ENCODE measurements at regions not wholly inside any gene's neighbourhood (a gene's known extent, or its start where the extent isn't known, plus 50 kb on each side); places are given as distances from the start of the nearest gene placed in this dataset.

DNA sequence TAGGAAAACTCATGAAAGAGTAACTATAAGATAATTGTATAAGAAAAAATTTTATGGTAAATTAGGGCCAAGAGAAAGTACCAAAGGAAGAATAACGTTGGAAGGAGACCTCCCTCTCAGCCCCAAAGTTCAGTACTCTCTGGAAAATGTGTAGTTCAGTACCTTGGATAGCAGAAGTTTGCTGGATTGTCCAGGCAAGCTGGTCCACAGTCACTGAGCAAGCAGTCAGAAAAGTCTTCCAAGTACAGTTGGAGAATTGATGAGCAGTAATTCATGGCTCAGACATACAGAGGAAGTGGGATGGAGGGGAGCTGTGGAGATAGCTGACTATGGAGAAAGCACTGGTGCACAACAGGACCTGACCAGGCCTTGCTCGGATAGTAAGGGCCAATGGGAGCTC lies 598.2 kb upstream of the NDST4 start:
- H3K4me1 ChIP-seq (ENCODE audit: control insufficient read depth in 2 of 2, insufficient read depth in 1 of 2, low read depth in 1 of 2, low read length in 2 of 2), result no peaks in the 10 kb centered on the region
- H3K27me3 ChIP-seq (ENCODE audit: control insufficient read depth in 3 of 3, insufficient read depth in 3 of 3, low read depth in 1 of 3, low read length in 3 of 3), result no peaks in the 10 kb centered on the region
- H3K27ac ChIP-seq (replicated peaks; ENCODE audit: low read length), result no peak overlapping the region
- H3K9ac ChIP-seq (ENCODE audit: low read depth, low read length, poor library complexity), result no peak overlapping the region
- H4K91ac ChIP-seq (ENCODE audit: low read depth, low read length, poor library complexity), result no peak overlapping the region
- no peak overlapping the region for H3K23ac ChIP-seq (ENCODE audit: low read depth, low read length, poor library complexity)
- no peak overlapping the region for H3K14ac ChIP-seq (ENCODE audit: low read length)
- H3K4ac ChIP-seq (ENCODE audit: low read length), result no peak overlapping the region
- no peaks in the 10 kb centered on the region for H3K79me1 ChIP-seq (ENCODE audit: low read depth, low read length)
- H3K9me3 ChIP-seq (replicated peaks in 1 of 2; ENCODE audit: control insufficient read depth in 2 of 2, insufficient read depth in 1 of 2, low read depth in 1 of 2, low read length in 2 of 2), result no peaks in the 10 kb centered on the region
- DNase-seq (ENCODE audit: low spot score), result peak; percentile 14
- no peak overlapping the region for H2BK5ac ChIP-seq (ENCODE audit: low read length)
- H4K8ac ChIP-seq (ENCODE audit: low read depth, low read length), result no peak overlapping the region
- H2BK15ac ChIP-seq (ENCODE audit: low read length), result no peak overlapping the region
- no peak overlapping the region for H2AK5ac ChIP-seq (ENCODE audit: low read depth, low read length)
- no CpG with 5 or more reads among the region's 2 CpGs for WGBS, 2 donors (ENCODE audit: extremely low coverage in 2 of 2, insufficient read length in 2 of 2, insufficient replicate concordance in 1 of 2)
- H2AFZ ChIP-seq (ENCODE audit: low read length), result no peak overlapping the region
- H2BK12ac ChIP-seq (ENCODE audit: low read length), result no peak overlapping the region
- no peaks in the 10 kb centered on the region for H3K36me3 ChIP-seq (replicated peaks in 1 of 2; ENCODE audit: control insufficient read depth in 2 of 2, insufficient read depth in 2 of 2, low read length in 2 of 2)
- no peak overlapping the region for H3K4me2 ChIP-seq (ENCODE audit: insufficient read depth, low read length, poor library complexity, severe bottlenecking)
- H2BK120ac ChIP-seq (ENCODE audit: low read depth, low read length), result no peak overlapping the region
- H3K4me3 ChIP-seq (ENCODE audit: low read length in 2 of 2), result no peak overlapping the region
- H3K18ac ChIP-seq (ENCODE audit: low read length), result no peak overlapping the region

DNA sequence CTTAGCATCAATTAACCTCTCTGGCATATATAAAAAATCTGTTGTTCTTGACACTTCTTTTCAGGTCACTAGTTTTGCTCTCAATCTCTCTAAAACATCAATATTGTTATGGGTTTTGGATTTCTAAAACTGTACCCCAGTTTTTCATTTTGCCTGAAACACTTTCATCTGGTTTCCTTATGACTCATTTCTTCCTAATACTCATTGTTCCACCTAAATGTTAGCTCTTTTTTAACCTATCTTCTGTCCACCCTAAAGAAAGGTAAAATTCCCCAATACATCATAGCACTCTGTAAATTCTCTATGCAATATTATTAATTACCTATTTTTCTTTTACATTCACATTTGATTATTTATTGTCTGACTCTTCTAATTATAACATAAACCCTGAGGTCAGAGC lies 575.5 kb upstream of the NDST4 start:
- Histone ChIP-seq H3K23ac (ENCODE audit: low read depth, low read length, poor library complexity) (no peak overlapping the region), H4K91ac (ENCODE audit: low read depth, low read length, poor library complexity) (no peak overlapping the region), H2BK5ac (ENCODE audit: low read length) (no peak overlapping the region), H3K27me3 (ENCODE audit: control insufficient read depth in 3 of 3, insufficient read depth in 3 of 3, low read depth in 1 of 3, low read length in 3 of 3) (no peaks in the 10 kb centered on the region), H2AK5ac (ENCODE audit: low read depth, low read length) (no peak overlapping the region), H3K9ac (ENCODE audit: low read depth, low read length, poor library complexity) (no peak overlapping the region), H3K14ac (ENCODE audit: low read length) (no peak overlapping the region), H3K9me3 (replicated peaks in 1 of 2; ENCODE audit: control insufficient read depth in 2 of 2, insufficient read depth in 1 of 2, low read depth in 1 of 2, low read length in 2 of 2) (no peaks in the 10 kb centered on the region), H3K79me1 (ENCODE audit: low read depth, low read length) (no peaks in the 10 kb centered on the region), H3K4me2 (ENCODE audit: insufficient read depth, low read length, poor library complexity, severe bottlenecking) (no peak overlapping the region), H2AFZ (ENCODE audit: low read length) (no peak overlapping the region), H3K36me3 (replicated peaks in 1 of 2; ENCODE audit: control insufficient read depth in 2 of 2, insufficient read depth in 2 of 2, low read length in 2 of 2) (no peaks in the 10 kb centered on the region), H3K4me1 (ENCODE audit: control insufficient read depth in 2 of 2, insufficient read depth in 1 of 2, low read depth in 1 of 2, low read length in 2 of 2) (no peaks in the 10 kb centered on the region), H3K18ac (ENCODE audit: low read length) (no peak overlapping the region), H4K8ac (ENCODE audit: low read depth, low read length) (no peak overlapping the region), H2BK15ac (ENCODE audit: low read length) (no peak overlapping the region), H3K4ac (ENCODE audit: low read length) (no peak overlapping the region), H3K4me3 (ENCODE audit: low read length in 2 of 2) (no peak overlapping the region), H2BK12ac (ENCODE audit: low read length) (no peak overlapping the region), H2BK120ac (ENCODE audit: low read depth, low read length) (no peak overlapping the region), H3K27ac (replicated peaks; ENCODE audit: low read length) (no peak overlapping the region)
- DNase-seq (ENCODE audit: low spot score), result no peak

DNA sequence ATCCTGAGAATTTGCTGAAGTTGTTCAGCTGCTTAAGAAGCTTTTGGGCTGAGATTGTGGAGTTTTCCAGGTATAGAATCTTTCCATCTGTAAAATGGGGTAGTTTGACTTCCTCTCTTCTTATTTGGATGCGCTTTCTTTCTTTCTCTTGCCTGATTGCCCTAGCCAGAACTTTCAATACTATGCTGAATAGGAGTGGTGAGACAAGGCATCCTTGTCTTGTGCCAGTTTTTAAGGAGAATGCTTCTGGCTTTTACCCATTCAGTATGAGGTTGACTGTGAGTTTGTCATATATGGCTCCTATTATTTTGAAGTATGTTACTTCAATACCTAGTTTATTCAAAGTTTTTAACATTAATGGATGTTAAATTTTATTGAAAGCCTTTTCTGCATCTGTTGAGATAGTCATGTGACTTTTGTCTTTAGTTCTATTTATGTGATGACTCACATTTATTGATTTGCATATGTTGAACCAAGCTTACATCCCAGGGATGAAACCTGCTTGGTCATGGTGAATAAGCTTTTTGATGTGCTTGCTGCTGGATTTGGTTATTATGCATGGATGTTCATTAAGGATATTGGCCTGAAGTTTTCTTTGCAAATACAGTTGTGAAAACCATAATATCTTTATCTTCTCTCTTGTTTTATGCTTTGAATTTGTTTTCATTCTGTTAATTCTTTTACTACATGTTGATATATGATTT lies 573.8 kb upstream of the NDST4 start:
- no peak overlapping the region for H3K9ac ChIP-seq (ENCODE audit: low read depth, low read length, poor library complexity)

DNA sequence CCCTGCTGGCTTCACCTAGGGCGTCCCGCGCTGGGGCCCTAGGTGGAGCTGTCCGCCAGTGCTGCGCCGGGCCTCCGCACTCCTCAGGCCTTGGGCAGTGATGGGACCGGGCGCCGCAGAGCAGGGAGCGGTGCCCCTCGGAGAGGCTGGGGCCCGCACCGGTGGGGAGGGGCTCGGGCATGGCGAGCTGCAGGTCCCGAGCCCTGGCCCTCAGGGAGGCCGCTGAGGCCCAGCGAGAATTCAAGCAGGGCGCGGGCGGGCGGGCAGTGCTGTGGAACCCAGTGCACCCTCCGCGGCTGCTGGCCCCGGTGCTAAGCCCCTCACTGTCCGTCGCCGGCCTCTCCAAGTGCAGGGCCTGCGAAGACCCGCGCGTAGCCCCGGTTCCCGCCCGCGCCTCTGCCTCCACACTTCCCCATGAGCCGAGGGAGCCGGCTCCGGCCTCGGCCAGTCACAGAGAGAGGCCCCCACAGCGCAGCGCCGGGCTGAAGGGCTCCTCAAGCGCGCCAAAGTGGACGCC lies 565.1 kb upstream of the NDST4 start:
- Histone ChIP-seq H3K4me2 (ENCODE audit: insufficient read depth, low read length, poor library complexity, severe bottlenecking) (no peak overlapping the region), H2BK15ac (ENCODE audit: low read length) (no peak overlapping the region), H3K27ac (replicated peaks; ENCODE audit: low read length) (no peak overlapping the region), H3K79me1 (ENCODE audit: low read depth, low read length) (peaks cover 2% of the 10 kb centered on the region), H4K8ac (ENCODE audit: low read depth, low read length) (no peak overlapping the region), H3K14ac (ENCODE audit: low read length) (no peak overlapping the region), H2AFZ (ENCODE audit: low read length) (no peak overlapping the region), H3K4ac (ENCODE audit: low read length) (no peak overlapping the region), H3K9ac (ENCODE audit: low read depth, low read length, poor library complexity) (no peak overlapping the region), H2AK5ac (ENCODE audit: low read depth, low read length) (no peak overlapping the region), H3K18ac (ENCODE audit: low read length) (no peak overlapping the region), H3K27me3 (ENCODE audit: control insufficient read depth in 3 of 3, insufficient read depth in 3 of 3, low read depth in 1 of 3, low read length in 3 of 3) (no peaks in the 10 kb centered on the region), H3K4me1 (ENCODE audit: control insufficient read depth in 2 of 2, insufficient read depth in 1 of 2, low read depth in 1 of 2, low read length in 2 of 2) (no peaks in the 10 kb centered on the region), H3K4me3 (ENCODE audit: low read length in 2 of 2) (no peak overlapping the region), H3K23ac (ENCODE audit: low read depth, low read length, poor library complexity) (no peak overlapping the region), H2BK5ac (ENCODE audit: low read length) (no peak overlapping the region), H2BK120ac (ENCODE audit: low read depth, low read length) (no peak overlapping the region), H2BK12ac (ENCODE audit: low read length) (no peak overlapping the region), H3K36me3 (replicated peaks in 1 of 2; ENCODE audit: control insufficient read depth in 2 of 2, insufficient read depth in 2 of 2, low read length in 2 of 2) (no peaks in the 10 kb centered on the region), H3K9me3 (replicated peaks in 1 of 2; ENCODE audit: control insufficient read depth in 2 of 2, insufficient read depth in 1 of 2, low read depth in 1 of 2, low read length in 2 of 2) (no peaks in the 10 kb centered on the region), H4K91ac (ENCODE audit: low read depth, low read length, poor library complexity) (no peak overlapping the region)
- no CpG with 5 or more reads among the region's 47 CpGs for WGBS, 2 donors (ENCODE audit: extremely low coverage in 2 of 2, insufficient read length in 2 of 2, insufficient replicate concordance in 1 of 2)
- no peak for DNase-seq (ENCODE audit: low spot score)

More for the DNA sequence above, 573.8 kb upstream of the NDST4 start:
- Histone ChIP-seq H3K27me3 (ENCODE audit: control insufficient read depth in 3 of 3, insufficient read depth in 3 of 3, low read depth in 1 of 3, low read length in 3 of 3) (no peaks in the 10 kb centered on the region), H3K36me3 (replicated peaks in 1 of 2; ENCODE audit: control insufficient read depth in 2 of 2, insufficient read depth in 2 of 2, low read length in 2 of 2) (no peaks in the 10 kb centered on the region), H2BK15ac (ENCODE audit: low read length) (no peak overlapping the region), H4K91ac (ENCODE audit: low read depth, low read length, poor library complexity) (no peak overlapping the region), H2BK5ac (ENCODE audit: low read length) (no peak overlapping the region), H2AK5ac (ENCODE audit: low read depth, low read length) (no peak overlapping the region), H3K18ac (ENCODE audit: low read length) (no peak overlapping the region), H3K14ac (ENCODE audit: low read length) (no peak overlapping the region), H3K4me3 (ENCODE audit: low read length in 2 of 2) (no peak overlapping the region), H3K79me1 (ENCODE audit: low read depth, low read length) (no peaks in the 10 kb centered on the region), H3K4me1 (ENCODE audit: control insufficient read depth in 2 of 2, insufficient read depth in 1 of 2, low read depth in 1 of 2, low read length in 2 of 2) (no peaks in the 10 kb centered on the region), H3K23ac (ENCODE audit: low read depth, low read length, poor library complexity) (no peak overlapping the region), H2AFZ (ENCODE audit: low read length) (no peak overlapping the region), H2BK12ac (ENCODE audit: low read length) (no peak overlapping the region), H2BK120ac (ENCODE audit: low read depth, low read length) (no peak overlapping the region), H3K9me3 (replicated peaks in 1 of 2; ENCODE audit: control insufficient read depth in 2 of 2, insufficient read depth in 1 of 2, low read depth in 1 of 2, low read length in 2 of 2) (no peaks in the 10 kb centered on the region), H4K8ac (ENCODE audit: low read depth, low read length) (no peak overlapping the region), H3K4ac (ENCODE audit: low read length) (no peak overlapping the region), H3K4me2 (ENCODE audit: insufficient read depth, low read length, poor library complexity, severe bottlenecking) (no peak overlapping the region), H3K27ac (replicated peaks; ENCODE audit: low read length) (no peak overlapping the region)
- no peak for DNase-seq (ENCODE audit: low spot score)
- WGBS, 2 donors (ENCODE audit: extremely low coverage in 2 of 2, insufficient read length in 2 of 2, insufficient replicate concordance in 1 of 2), result no CpG with 5 or more reads among the region's 1 CpG

Data from neuronal stem cell (in vitro differentiated cells).